HG03432 (cell line): ENCODE measurements at regions not wholly inside any gene's neighbourhood (a gene's known extent, or its start where the extent isn't known, plus 50 kb on each side); places are given as distances from the start of the nearest gene placed in this dataset.
"Not testable (repeated sequence)": the region's sequence is repeated elsewhere in the genome, so short reads cannot be mapped to it uniquely, and the experiment has no call there.

Source experiments
- ATAC-seq: cut with Tn5 transposase; IDR thresholded peaks from one replicate; pipeline ENCODE4 v1.9.1; 2021; ENCODE audit warnings: mild to moderate bottlenecking, moderate library complexity; ENCODE audit not compliant: unreplicated experiment

DNA sequence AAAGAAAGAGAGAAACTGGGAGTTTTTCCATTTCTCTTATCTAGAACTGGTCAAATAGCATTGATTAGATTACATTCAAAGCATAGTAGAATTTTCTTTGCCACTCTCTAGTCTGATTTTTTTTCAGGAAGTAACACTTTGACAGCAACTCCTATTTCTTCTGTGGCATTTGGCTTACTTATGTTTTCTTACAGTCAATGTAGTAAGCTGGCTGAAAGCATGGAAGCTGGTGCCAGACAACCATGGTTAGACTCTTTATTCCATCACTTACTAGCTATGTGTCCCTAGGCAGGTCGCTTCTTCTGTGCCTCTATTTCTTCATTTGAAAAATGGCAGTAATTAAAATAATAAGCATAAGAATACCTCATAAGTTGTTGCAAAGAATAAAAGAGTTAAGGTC, 54.2 kb upstream of the OPRM1 start:
- ATAC-seq = no peak

- ATAC-seq = no peak
Measured at GRCh38 chr6:153980171-153980570, 58.9 kb upstream of the OPRM1 start.

GRCh38 chr6:153978911-153979548, 60.0 kb upstream of the OPRM1 start:
- ATAC-seq = not testable (repeated sequence)

DNA sequence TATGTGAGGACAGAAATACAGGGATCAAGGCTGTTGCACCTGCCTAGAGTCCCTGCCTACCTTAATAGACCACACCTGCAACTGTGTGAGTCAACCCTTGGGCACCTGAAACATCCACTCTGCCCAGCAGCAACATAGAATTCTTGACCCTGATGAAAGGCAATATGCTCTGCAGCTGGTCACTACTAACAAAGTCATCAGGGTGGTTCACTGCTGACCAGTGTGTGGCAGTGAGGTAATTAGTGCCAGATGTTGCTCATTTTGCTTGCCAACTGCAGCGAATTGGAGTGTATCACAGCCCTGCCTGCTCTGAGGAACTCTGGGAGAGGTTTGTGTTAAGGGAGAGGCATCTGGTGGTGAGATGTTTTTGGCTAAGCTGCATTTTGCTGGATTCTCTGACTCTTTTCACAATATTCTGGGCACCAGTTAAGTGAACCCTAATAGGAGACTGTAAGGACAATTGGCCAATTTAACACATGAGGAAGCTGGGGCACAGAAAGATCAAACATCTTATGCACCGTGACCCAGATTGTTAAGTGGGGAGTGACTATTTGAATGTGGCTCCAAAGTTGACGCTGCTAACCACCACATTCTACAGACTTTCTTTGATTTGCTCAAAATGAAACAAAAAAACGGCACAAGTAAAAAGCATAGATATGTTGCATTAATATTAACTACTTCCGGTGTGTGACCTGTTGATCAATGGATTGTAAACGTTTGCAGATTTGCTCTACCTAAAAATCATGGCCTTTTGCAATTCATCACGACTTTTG, 61.9 kb upstream of the OPRM1 start:
- peak; percentile 71 for ATAC-seq

GRCh38 chr6:153966001-153966400, 73.0 kb upstream of the OPRM1 start:
- no peak for ATAC-seq

GRCh38 chr6:153963352-153963751, 75.7 kb upstream of the OPRM1 start:
- ATAC-seq = no peak

DNA sequence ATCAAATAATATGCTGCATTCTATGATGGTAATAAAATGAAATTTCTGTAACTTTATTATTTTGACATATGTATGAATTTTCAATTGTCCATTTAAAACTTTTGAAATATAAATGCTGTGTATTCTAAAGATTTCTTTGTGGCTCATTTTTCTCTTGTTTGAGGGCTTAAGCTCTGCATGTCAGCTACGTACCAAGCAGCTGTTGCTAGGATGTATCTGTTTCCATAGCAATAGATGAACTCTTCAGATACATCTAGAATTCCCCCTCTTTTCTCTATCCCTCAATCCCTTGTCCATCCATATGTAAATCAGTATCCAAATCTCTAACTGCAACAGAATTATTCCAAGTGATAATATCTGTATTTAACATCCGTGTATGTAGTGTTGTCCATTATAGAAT, 76.5 kb upstream of the OPRM1 start:
- no peak for ATAC-seq

- no peak for ATAC-seq
Measured at GRCh38 chr6:153960741-153961140, 78.3 kb upstream of the OPRM1 start.

DNA sequence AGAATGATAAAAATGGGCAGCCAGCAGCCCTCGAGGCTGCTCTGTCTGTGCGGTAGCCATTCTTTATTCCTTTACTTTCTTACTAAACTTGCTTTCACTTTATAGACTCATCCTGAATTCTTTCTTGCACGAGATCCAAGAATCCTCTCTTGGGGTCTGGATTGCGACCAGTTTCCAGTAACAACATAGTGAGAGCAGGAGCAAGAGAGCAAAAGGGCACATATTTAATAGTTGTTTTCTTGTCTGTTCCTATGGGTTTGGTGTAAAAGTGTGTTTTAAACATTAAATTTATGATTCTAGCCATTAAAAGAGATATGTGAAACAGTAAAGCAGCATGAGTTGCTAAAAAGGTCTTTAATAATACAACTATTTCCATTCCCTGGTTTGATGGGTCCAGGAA, 78.8 kb upstream of the OPRM1 start:
- ATAC-seq = no peak

- no peak for ATAC-seq
Measured at GRCh38 chr6:153959276-153959675, 79.8 kb upstream of the OPRM1 start.

DNA sequence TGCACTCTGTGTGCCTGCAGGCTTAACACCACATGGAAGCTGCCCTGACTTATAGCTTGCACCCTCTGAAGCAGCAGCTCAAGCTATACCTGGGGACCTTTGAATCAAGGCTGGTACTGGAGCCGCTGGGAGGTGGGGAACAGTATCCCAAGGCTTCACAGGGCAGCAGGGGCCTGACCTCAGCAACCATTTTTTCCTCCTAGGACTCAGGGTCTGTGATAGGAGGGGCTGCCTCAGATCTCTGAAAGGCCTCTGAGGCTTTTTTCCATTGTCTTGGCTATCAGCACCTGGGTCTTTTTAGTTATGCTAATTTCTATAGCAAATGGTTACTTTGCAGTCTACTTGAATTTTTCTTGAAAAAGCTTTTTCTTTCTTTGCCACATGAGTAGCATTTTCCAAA, 80.2 kb upstream of the OPRM1 start:
- no peak for ATAC-seq

DNA sequence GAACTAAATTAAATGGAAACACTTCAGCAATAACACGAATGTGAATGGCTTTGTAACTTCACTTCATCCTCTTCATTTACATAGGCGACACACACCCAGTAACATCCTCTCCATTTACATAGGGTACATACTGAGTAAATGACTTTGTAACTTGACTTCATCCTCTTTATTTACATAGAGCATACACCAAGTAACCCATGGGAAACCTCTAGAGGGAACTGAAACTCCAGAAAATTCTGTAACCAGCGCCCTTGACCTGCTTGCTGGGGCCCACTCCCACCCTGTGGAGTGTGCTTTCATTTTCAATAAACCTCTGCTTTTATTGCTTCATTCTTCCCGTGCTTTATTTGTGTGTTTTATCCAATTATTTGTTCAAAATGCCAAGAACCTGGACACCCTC, 81.6 kb upstream of the OPRM1 start:
- ATAC-seq = peak; percentile 91

GRCh38 chr6:153956808-153957207, 82.2 kb upstream of the OPRM1 start:
- no peak for ATAC-seq

- ATAC-seq = no peak
Measured at GRCh38 chr6:153949616-153950015, 89.4 kb upstream of the OPRM1 start.

DNA sequence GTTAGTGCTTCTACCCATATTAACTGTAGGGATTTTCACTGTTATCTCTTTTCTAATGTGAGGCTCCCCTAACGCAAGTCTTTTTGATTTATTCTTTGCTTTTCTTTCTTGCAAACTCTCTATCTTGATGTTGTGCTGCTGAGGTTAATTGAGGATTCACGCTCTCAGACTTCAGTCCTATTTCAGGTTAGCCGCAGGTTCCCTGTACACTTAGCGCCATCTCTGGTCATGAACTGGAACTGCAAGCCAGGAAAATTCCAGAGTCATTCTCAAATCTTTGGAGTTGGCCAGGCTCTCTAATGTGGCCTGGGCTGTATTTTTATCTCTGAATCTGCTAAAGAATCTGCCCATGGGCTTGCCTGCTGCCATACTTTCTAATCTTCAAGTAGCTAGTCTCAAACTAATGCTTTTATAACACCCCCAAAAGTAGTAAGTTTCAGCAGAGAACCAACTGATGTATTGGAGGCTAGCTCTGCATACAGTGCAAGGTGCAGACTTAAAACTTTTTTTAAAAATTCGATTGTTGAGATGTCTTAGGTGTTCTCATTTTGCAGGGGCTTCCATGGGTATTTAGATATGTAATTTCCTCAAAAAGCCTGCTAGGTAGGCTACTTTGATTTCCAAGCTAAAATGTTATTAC, 91.1 kb upstream of the OPRM1 start:
- ATAC-seq = peak; percentile 71

- ATAC-seq = no peak
Measured at GRCh38 chr6:153944201-153944600, 94.8 kb upstream of the OPRM1 start.

GRCh38 chr6:153942361-153942760, 96.7 kb upstream of the OPRM1 start:
- peak; percentile 73 for ATAC-seq

GRCh38 chr6:153941768-153942167, 97.3 kb upstream of the OPRM1 start:
- ATAC-seq = peak; percentile 25

GRCh38 chr6:153938876-153939275, 100.2 kb upstream of the OPRM1 start:
- ATAC-seq = no peak

- ATAC-seq = no peak
Measured at GRCh38 chr6:153931431-153931830, 107.6 kb upstream of the OPRM1 start.

DNA sequence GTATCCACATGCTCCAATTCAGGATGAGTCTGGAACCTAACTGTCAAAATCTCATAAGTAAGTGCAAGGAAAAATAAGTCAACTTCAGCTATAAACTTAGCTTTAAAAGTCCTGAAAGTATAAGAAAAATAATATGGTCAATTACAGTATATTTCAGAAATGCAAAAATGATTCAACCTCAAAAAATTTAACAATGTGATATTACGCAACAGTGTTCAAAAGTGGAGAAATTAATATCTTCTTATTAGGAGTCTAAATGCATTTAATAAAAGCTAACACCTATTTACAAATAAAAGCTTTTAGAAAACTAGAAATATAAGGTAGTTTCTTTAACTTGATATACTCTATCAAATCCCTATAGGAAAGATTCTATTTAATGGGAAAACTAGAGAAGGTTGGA, 111.2 kb upstream of the OPRM1 start:
- ATAC-seq = no peak
